ENCODE measurements at regions not wholly inside any gene's neighbourhood (a gene's known extent, or its start where the extent isn't known, plus 50 kb on each side); places are given as distances from the start of the nearest gene placed in this dataset.

DNA sequence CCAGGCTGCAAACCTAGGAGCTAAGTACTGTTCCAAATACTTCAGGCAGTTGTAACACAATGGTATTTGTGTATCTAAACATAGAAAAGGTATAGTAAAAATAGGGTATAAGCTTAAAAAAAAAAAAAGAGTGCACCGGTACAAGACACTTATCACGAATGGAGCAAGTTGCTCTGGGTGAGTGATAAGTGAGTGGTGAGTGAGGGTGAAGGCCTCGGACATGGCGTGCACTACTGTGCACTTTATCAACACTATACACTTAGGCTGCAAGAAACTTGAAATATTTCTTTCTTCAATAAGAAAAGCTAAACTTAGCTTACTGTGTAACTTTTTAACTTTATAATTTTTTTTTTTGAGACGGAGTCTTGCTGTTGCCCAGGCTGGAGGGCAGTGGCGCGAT, 159.5 kb upstream of the PDE10A start:
- H3K4me2 ChIP-seq (ENCODE audit: insufficient read depth, low read length) = no peak overlapping the region
- TF ChIP-seq, protein P1, sequence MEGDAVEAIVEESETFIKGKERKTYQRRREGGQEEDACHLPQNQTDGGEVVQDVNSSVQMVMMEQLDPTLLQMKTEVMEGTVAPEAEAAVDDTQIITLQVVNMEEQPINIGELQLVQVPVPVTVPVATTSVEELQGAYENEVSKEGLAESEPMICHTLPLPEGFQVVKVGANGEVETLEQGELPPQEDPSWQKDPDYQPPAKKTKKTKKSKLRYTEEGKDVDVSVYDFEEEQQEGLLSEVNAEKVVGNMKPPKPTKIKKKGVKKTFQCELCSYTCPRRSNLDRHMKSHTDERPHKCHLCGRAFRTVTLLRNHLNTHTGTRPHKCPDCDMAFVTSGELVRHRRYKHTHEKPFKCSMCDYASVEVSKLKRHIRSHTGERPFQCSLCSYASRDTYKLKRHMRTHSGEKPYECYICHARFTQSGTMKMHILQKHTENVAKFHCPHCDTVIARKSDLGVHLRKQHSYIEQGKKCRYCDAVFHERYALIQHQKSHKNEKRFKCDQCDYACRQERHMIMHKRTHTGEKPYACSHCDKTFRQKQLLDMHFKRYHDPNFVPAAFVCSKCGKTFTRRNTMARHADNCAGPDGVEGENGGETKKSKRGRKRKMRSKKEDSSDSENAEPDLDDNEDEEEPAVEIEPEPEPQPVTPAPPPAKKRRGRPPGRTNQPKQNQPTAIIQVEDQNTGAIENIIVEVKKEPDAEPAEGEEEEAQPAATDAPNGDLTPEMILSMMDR (IDR thresholded peaks at IDR 0.05; ENCODE audit: extremely low read depth, low read depth, low read length) = no peak
- no peaks in the 10 kb centered on the region for H3K9me3 ChIP-seq (ENCODE audit: low read depth, low read length)
- H3K27me3 ChIP-seq (ENCODE audit: insufficient read depth, low read length) = peaks cover 4% of the 10 kb centered on the region
- DNase-seq (ENCODE audit: insufficient read length, low spot score, missing footprints) = no peak
- no peaks in the 10 kb centered on the region for H3K36me3 ChIP-seq (ENCODE audit: insufficient read depth, low read length)
- no peak overlapping the region for H2AFZ ChIP-seq (ENCODE audit: low read length)
- no peaks in the 10 kb centered on the region for H4K20me1 ChIP-seq (ENCODE audit: insufficient read depth, low read length)
- no peaks in the 10 kb centered on the region for H3K79me2 ChIP-seq (ENCODE audit: insufficient read depth, low read length)
- H3K4me1 ChIP-seq (ENCODE audit: insufficient read depth, low read length) = peaks cover 3% of the 10 kb centered on the region
- no peak overlapping the region for H3K4me3 ChIP-seq (ENCODE audit: insufficient read depth, low read length)
- no peak overlapping the region for H3K27ac ChIP-seq (ENCODE audit: low read depth, low read length)

GRCh38 chr6:165821754-165822153, 158.7 kb upstream of the PDE10A start:
- TF ChIP-seq, protein P1 (IDR thresholded peaks at IDR 0.05; ENCODE audit: extremely low read depth, low read depth, low read length) = no peak
- no peak for DNase-seq (ENCODE audit: insufficient read length, low spot score, missing footprints)
- H3K79me2 ChIP-seq (ENCODE audit: insufficient read depth, low read length) = no peaks in the 10 kb centered on the region

GRCh38 chr6:165820934-165821333, 157.9 kb upstream of the PDE10A start:
- Histone ChIP-seq H3K4me3 (ENCODE audit: insufficient read depth, low read length) (no peak overlapping the region), H3K79me2 (ENCODE audit: insufficient read depth, low read length) (no peaks in the 10 kb centered on the region), H3K36me3 (ENCODE audit: insufficient read depth, low read length) (no peaks in the 10 kb centered on the region), H3K4me1 (ENCODE audit: insufficient read depth, low read length) (peaks cover 3% of the 10 kb centered on the region), H4K20me1 (ENCODE audit: insufficient read depth, low read length) (no peaks in the 10 kb centered on the region), H3K9me3 (ENCODE audit: low read depth, low read length) (no peaks in the 10 kb centered on the region), H3K4me2 (ENCODE audit: insufficient read depth, low read length) (no peak overlapping the region), H2AFZ (ENCODE audit: low read length) (no peak overlapping the region), H3K27ac (ENCODE audit: low read depth, low read length) (no peak overlapping the region), H3K27me3 (ENCODE audit: insufficient read depth, low read length) (peaks cover 4% of the 10 kb centered on the region)
- DNase-seq (ENCODE audit: insufficient read length, low spot score, missing footprints) = no peak
- TF ChIP-seq, protein P1 (IDR thresholded peaks at IDR 0.05; ENCODE audit: extremely low read depth, low read depth, low read length) = no peak

More at GRCh38 chr6:165821754-165822153, 158.7 kb upstream of the PDE10A start:
- peaks cover 4% of the 10 kb centered on the region for H3K27me3 ChIP-seq (ENCODE audit: insufficient read depth, low read length)
- no peaks in the 10 kb centered on the region for H3K36me3 ChIP-seq (ENCODE audit: insufficient read depth, low read length)
- no peak overlapping the region for H3K4me2 ChIP-seq (ENCODE audit: insufficient read depth, low read length)
- H3K27ac ChIP-seq (ENCODE audit: low read depth, low read length) = no peak overlapping the region
- no peaks in the 10 kb centered on the region for H3K9me3 ChIP-seq (ENCODE audit: low read depth, low read length)
- H2AFZ ChIP-seq (ENCODE audit: low read length) = no peak overlapping the region
- H3K4me1 ChIP-seq (ENCODE audit: insufficient read depth, low read length) = peaks cover 3% of the 10 kb centered on the region
- no peaks in the 10 kb centered on the region for H4K20me1 ChIP-seq (ENCODE audit: insufficient read depth, low read length)
- no peak overlapping the region for H3K4me3 ChIP-seq (ENCODE audit: insufficient read depth, low read length)

DNA sequence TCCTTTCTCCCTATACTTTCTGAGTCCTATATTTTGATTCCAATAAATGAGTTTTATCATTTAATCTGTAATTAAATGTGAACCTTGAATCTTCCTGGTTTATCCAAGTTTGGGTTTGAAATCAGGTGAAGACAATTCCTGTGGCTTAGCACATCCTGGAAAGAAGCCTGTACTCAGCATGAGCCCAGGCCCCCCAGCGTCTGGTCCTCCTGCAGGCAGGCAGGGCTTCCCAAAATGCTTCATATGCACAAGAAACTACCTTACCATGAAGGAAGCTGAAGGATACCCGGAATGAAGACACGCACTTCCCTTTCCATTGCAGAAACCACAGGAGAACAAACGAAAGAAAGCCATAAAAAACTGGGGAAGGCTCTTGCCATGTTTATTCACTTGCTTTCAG, 157.4 kb upstream of the PDE10A start:
- Histone ChIP-seq H4K20me1 (ENCODE audit: insufficient read depth, low read length) (no peaks in the 10 kb centered on the region), H2AFZ (ENCODE audit: low read length) (no peak overlapping the region), H3K27ac (ENCODE audit: low read depth, low read length) (no peak overlapping the region), H3K79me2 (ENCODE audit: insufficient read depth, low read length) (no peaks in the 10 kb centered on the region), H3K4me2 (ENCODE audit: insufficient read depth, low read length) (no peak overlapping the region), H3K9me3 (ENCODE audit: low read depth, low read length) (no peaks in the 10 kb centered on the region), H3K4me3 (ENCODE audit: insufficient read depth, low read length) (no peak overlapping the region), H3K27me3 (ENCODE audit: insufficient read depth, low read length) (peaks cover 4% of the 10 kb centered on the region), H3K4me1 (ENCODE audit: insufficient read depth, low read length) (peaks cover 3% of the 10 kb centered on the region), H3K36me3 (ENCODE audit: insufficient read depth, low read length) (no peaks in the 10 kb centered on the region)
- TF ChIP-seq, protein P1 (IDR thresholded peaks at IDR 0.05; ENCODE audit: extremely low read depth, low read depth, low read length) = no peak
- DNase-seq (ENCODE audit: insufficient read length, low spot score, missing footprints) = no peak

Measured in osteoblast (primary cell).